AG04450 (cell line): ENCODE measurements at regions not wholly inside any gene's neighbourhood (a gene's known extent, or its start where the extent isn't known, plus 50 kb on each side); places are given as distances from the start of the nearest gene placed in this dataset.

Experiments
- CTCF ChIA-PET: fragments of 300-600, 350-600 bp; formaldehyde crosslinking; extraction: SDS; loops from one replicate; lab custom pipeline; 2022; ENCODE audit warnings: antibody characterized with exemption, inconsistent platforms; lab: Charles Lee
- POLR2A ChIA-PET: fragments of 350-600 bp; formaldehyde crosslinking; extraction: SDS; loops from one replicate; lab custom pipeline; 2021; ENCODE audit warnings: antibody characterized with exemption, inconsistent platforms; lab: Yijun Ruan, JAX
- DNase-seq: peaks from one replicate; pipeline ENCODE4 v3.0.0-alpha.2; 2011; ENCODE audit warnings: low read depth, low spot score
- H3K27ac ChIP-seq: one replicate; pipeline ENCODE4 v1.5.1; 2012; ENCODE audit warnings: low read depth, low read length, control low read depth
- H3K27me3 ChIP-seq: one replicate; pipeline ENCODE4 v1.6.0; 2012; ENCODE audit warnings: low read length; ENCODE audit not compliant: control insufficient read depth, insufficient read depth
- H3K4me3 ChIP-seq: 2 replicates; pipeline ENCODE4 v1.5.1; 2011; ENCODE audit warnings: mild to moderate bottlenecking, low read depth, low read length, control low read depth
- H3K9me3 ChIP-seq: 2 replicates; pipeline ENCODE4 v1.5.1; 2012; ENCODE audit warnings: low read length; ENCODE audit not compliant: control insufficient read depth, insufficient read depth
- TF ChIP-seq, protein P1 (sequence below): IDR thresholded peaks from 2 replicates; pipeline ENCODE4 v1.5.1; 2011; ENCODE audit warnings: low read depth, low read length, control low read depth, inconsistent platforms

DNA sequence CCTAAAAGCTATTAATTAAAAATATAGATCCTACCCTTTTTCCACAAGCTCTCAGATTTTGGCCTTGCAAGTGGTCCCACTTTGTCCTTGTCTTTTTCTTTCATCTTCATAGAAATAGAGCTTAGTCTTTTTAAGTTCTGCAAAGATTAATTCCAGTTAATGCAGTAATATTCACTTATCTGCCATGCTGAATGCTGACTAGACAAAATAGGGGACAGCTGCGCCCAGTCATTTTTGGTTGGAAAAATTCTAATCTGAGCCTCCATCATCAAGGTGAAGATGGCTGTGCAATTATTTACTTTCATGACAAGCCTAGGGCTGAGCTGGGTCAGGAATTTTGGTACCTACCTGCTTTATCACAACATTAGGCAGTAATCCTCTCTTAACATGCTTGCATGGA lies 241.3 kb upstream of the CXorf66 start:
- ChIA-PET POLR2A (no interaction called here), CTCF (no interaction called here)
- TF ChIP-seq, protein P1, sequence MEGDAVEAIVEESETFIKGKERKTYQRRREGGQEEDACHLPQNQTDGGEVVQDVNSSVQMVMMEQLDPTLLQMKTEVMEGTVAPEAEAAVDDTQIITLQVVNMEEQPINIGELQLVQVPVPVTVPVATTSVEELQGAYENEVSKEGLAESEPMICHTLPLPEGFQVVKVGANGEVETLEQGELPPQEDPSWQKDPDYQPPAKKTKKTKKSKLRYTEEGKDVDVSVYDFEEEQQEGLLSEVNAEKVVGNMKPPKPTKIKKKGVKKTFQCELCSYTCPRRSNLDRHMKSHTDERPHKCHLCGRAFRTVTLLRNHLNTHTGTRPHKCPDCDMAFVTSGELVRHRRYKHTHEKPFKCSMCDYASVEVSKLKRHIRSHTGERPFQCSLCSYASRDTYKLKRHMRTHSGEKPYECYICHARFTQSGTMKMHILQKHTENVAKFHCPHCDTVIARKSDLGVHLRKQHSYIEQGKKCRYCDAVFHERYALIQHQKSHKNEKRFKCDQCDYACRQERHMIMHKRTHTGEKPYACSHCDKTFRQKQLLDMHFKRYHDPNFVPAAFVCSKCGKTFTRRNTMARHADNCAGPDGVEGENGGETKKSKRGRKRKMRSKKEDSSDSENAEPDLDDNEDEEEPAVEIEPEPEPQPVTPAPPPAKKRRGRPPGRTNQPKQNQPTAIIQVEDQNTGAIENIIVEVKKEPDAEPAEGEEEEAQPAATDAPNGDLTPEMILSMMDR: no peak
- Histone ChIP-seq H3K27me3 (no peaks in the 10 kb centered on the region), H3K27ac (no peak overlapping the region), H3K9me3 (no peaks in the 10 kb centered on the region), H3K4me3 (no peak overlapping the region)
- DNase-seq: no peak

DNA sequence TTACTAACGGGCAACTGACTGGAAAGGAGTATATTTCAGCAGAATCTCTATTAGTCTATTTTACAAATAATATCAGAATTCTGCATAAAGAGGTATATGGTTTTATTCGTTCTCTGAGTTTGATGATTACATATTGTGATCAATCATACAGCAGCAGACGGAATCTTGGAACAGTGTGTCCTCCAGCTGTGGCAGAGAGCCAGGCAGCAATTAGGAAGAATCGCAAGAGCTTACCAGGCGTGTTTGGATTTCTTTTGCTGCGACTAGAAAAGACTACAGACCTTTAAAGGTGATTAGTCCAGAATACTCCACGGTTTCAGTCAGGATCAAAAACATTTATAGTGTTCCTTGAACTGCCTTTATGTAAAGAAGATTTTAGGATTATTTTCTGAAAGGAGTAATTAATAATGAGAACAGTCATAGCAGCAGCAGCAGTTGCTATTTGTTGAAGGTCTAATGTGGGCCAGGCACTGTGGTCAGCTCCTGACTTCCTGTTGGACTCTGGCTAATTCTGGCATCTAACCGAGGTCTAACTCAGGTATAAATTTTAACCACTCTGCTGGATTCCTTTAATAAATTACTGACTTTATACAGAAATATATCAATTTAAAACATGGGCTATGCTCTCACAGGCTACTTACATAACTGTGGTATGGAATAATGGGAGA lies 225.3 kb upstream of the CXorf66 start:
- Histone ChIP-seq H3K9me3 (no peaks in the 10 kb centered on the region), H3K27ac (no peak overlapping the region), H3K4me3 (no peak overlapping the region), H3K27me3 (no peaks in the 10 kb centered on the region)
- CTCF ChIA-PET: no interaction called here
- TF ChIP-seq, protein P1: no peak
- DNase-seq: no peak
- POLR2A ChIA-PET: no interaction called here

DNA sequence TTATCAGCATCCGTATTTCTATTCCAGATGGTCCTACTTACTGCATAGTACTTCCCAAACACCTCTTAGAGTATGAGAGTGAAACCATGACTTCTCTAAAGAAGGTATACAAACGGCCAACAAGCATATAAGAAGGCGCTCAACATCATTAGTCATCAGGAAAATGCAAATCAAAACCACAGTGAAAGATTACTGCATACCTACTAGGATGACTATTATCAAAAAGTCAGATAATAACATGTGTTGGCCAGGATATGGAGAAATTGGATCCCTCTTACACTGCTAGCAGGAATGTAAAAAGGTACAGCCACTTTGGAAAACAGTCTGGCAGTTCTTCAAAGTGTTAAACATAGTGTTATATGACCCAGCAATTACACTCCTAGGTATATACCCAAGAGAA lies 215.3 kb upstream of the CXorf66 start:
- H3K4me3 ChIP-seq: no peak overlapping the region
- H3K27me3 ChIP-seq: no peaks in the 10 kb centered on the region
- H3K9me3 ChIP-seq: no peaks in the 10 kb centered on the region
- no peak overlapping the region for H3K27ac ChIP-seq
- ChIA-PET POLR2A (no interaction called here), CTCF (no interaction called here)
- no peak for DNase-seq
- TF ChIP-seq, protein P1: no peak

DNA sequence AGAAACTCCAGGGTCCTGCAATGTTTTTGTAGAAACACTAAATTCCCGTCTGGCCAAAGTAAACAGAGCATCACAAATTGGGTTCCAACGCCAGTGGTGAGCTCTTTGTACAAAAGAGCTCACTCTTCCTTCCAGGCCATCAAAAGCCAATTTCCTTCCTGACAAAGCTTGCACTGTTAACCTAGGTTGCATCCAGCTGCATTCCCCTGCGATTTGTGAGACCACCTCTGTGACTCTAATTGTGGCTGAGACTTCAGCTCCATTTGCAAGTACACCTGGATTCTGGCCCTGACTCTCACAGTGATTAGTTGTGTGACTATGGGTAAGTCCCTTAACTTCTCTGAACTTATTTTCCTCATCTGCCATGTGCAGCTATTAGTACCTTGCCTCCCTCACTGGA lies 212.5 kb upstream of the CXorf66 start:
- Histone ChIP-seq H3K27me3 (no peaks in the 10 kb centered on the region), H3K27ac (no peak overlapping the region), H3K9me3 (no peaks in the 10 kb centered on the region), H3K4me3 (no peak overlapping the region)
- DNase-seq: no peak
- TF ChIP-seq, protein P1: no peak
- ChIA-PET CTCF (no interaction called here), POLR2A (no interaction called here)

DNA sequence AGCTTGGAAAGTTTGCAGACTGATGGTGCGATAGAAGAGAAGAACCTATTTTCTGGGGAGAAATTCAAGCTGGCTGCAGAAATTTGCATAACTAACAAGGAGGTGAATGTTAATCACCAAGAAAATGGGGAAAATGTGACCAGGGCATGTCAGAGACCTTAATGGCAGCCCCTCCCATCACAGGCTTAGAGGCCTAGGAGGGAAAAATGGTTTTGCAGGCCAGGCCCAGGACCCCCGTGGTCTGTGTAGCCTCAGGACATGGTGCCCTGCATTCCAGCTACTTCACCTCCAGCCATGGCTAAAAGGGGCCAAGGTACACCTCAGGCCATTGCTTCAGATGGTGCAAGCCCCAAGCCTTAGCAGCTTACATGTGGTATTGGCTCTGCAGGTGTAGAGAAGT lies 207.1 kb upstream of the CXorf66 start:
- ChIA-PET POLR2A (no interaction called here), CTCF (no interaction called here)
- Histone ChIP-seq H3K9me3 (no peaks in the 10 kb centered on the region), H3K27ac (no peak overlapping the region), H3K4me3 (no peak overlapping the region), H3K27me3 (no peaks in the 10 kb centered on the region)
- TF ChIP-seq, protein P1: no peak
- no peak for DNase-seq
